SK-N-SH (cell line): ENCODE measurements at regions not wholly inside any gene's neighbourhood (a gene's known extent, or its start where the extent isn't known, plus 50 kb on each side); places are given as distances from the start of the nearest gene placed in this dataset.

ENCODE experiments used
- CTCF ChIA-PET: fragments of 300-600, 350-600 bp; formaldehyde crosslinking; extraction: SDS; loops from one replicate; lab custom pipeline; 2021; lab: Yijun Ruan, JAX
- POLR2A ChIA-PET: fragments of 350-600 bp; sonication (Branson Sonifier 250); formaldehyde crosslinking; extraction: SDS; loops from one replicate; lab custom pipeline; 2020; ENCODE audit warnings: antibody characterized with exemption, inconsistent platforms; lab: Yijun Ruan, JAX
- DNase-seq: peaks from one replicate; pipeline ENCODE4 v3.0.0; 2012
- H2AFZ ChIP-seq: fragments of 200-600 bp; sonication (generic); 2 replicates; pipeline ENCODE4 v1.8.1; 2016; ENCODE audit warnings: antibody characterized with exemption, mild to moderate bottlenecking, low read depth
- H3F3A ChIP-seq: fragments of 200-600 bp; sonication (generic); replicated peaks from 2 replicates; pipeline ENCODE3; 2016; ENCODE audit warnings: antibody characterized with exemption, mild to moderate bottlenecking; ENCODE audit not compliant: insufficient read depth
- H3K27ac ChIP-seq, 2 experiments: fragments of 200-500 bp in 1 of 2; fragments of 200-600 bp in 1 of 2; sonication (Bioruptor generic) in 1 of 2; sonication (generic), shearing (Covaris generic) in 1 of 2; 2 replicates each; pipeline versions ENCODE4 v1.5.1 to v1.6.1; 2014 to 2016; ENCODE audit warnings: low read depth in 2 of 2, inconsistent platforms in 1 of 2, low read length in 1 of 2, mild to moderate bottlenecking in 1 of 2, mixed read lengths in 1 of 2
- H3K27me3 ChIP-seq: fragments of 200-600 bp; sonication (generic), shearing (Covaris generic); 2 replicates; pipeline ENCODE4 v1.6.1; 2016; ENCODE audit warnings: mixed run types; ENCODE audit not compliant: insufficient read depth
- H3K36me3 ChIP-seq, 2 experiments: fragments of 200-500 bp in 1 of 2; fragments of 200-600 bp in 1 of 2; sonication (Bioruptor generic) in 1 of 2; sonication (generic) in 1 of 2; replicated peaks in 1 of 2; 2 replicates each; pipeline versions ENCODE3 to v1.5.1; 2014 to 2016; ENCODE audit warnings: low read length in 1 of 2, mild to moderate bottlenecking in 1 of 2; ENCODE audit not compliant: insufficient read depth in 2 of 2, control insufficient read depth in 1 of 2
- H3K4me1 ChIP-seq, 2 experiments: fragments of 200-500 bp in 1 of 2; fragments of 200-600 bp in 1 of 2; sonication (Bioruptor generic) in 1 of 2; sonication (generic), shearing (Covaris generic) in 1 of 2; 2 replicates each; pipeline versions ENCODE4 v1.5.1 to v1.6.1; 2014 to 2016; ENCODE audit warnings: low read depth in 1 of 2, low read length in 1 of 2, mixed run types in 1 of 2; ENCODE audit not compliant: insufficient read depth in 2 of 2, control insufficient read depth in 1 of 2
- H3K4me2 ChIP-seq: fragments of 200-600 bp; sonication (generic), shearing (Covaris generic); 2 replicates; pipeline ENCODE4 v1.6.1; 2017; ENCODE audit warnings: mixed run types
- H3K4me3 ChIP-seq, 2 experiments: fragments of 200-500 bp in 1 of 2; fragments of 200-600 bp in 1 of 2; sonication (Bioruptor generic) in 1 of 2; sonication (generic), shearing (Covaris generic) in 1 of 2; 2 replicates each; pipeline versions ENCODE4 v1.5.1 to v1.8.1; 2014 to 2016; ENCODE audit warnings: low read depth in 2 of 2, inconsistent platforms in 1 of 2, low read length in 1 of 2, mild to moderate bottlenecking in 1 of 2, mixed read lengths in 1 of 2, moderate library complexity in 1 of 2
- H3K79me2 ChIP-seq: fragments of 200-600 bp; sonication (generic); 2 replicates; pipeline ENCODE4 v1.8.1; 2017; ENCODE audit warnings: mild to moderate bottlenecking; ENCODE audit not compliant: insufficient read depth
- H3K9ac ChIP-seq: fragments of 200-600 bp; sonication (generic); 2 replicates; pipeline ENCODE4 v1.6.1; 2017; ENCODE audit warnings: mixed run types
- H3K9me2 ChIP-seq: fragments of 200-600 bp; sonication (generic); 2 replicates; pipeline ENCODE4 v1.6.1; 2017; ENCODE audit warnings: mixed run types
- H3K9me3 ChIP-seq: fragments of 200-600 bp; sonication (generic); 2 replicates; pipeline ENCODE4 v1.6.1; 2017; ENCODE audit warnings: mixed run types, mild to moderate bottlenecking, moderate library complexity
- H4K20me1 ChIP-seq: fragments of 200-600 bp; sonication (generic); 2 replicates; pipeline ENCODE4 v1.6.1; 2017; ENCODE audit warnings: mild to moderate bottlenecking, mixed run types; ENCODE audit not compliant: insufficient read depth
- CHD2 ChIP-seq: fragments of 150-350 bp; IDR thresholded peaks from 2 replicates; pipeline ENCODE4 v1.6.1; 2018; ENCODE audit warnings: low read length; ENCODE audit not compliant: partially characterized antibody
- CTCF ChIP-seq: fragments of 200-600 bp; sonication (generic); IDR thresholded peaks from 2 replicates; pipeline ENCODE4 v1.6.1; 2017; ENCODE audit warnings: antibody characterized with exemption, mild to moderate bottlenecking, moderate library complexity
- EZH2phosphoT487 ChIP-seq: fragments of 200-600 bp; sonication (generic); IDR thresholded peaks from 2 replicates; pipeline ENCODE4 v1.6.1; 2017; ENCODE audit warnings: low read depth, mixed run types, mild to moderate bottlenecking, antibody characterized with exemption, moderate library complexity, borderline replicate concordance
- MAX ChIP-seq: IDR thresholded peaks from 2 replicates; pipeline ENCODE4 v1.4.0; 2012; ENCODE audit warnings: low read depth
- MEF2A ChIP-seq: IDR thresholded peaks from 2 replicates; pipeline ENCODE4 v1.4.0; 2012; ENCODE audit warnings: low read depth, borderline replicate concordance
- MXI1 ChIP-seq: IDR thresholded peaks from 2 replicates; pipeline ENCODE4 v1.6.1; 2012; ENCODE audit warnings: mild to moderate bottlenecking, low read depth, low read length, improper control_type of control experiment
- NFIC ChIP-seq: IDR thresholded peaks from 2 replicates; pipeline ENCODE4 v1.4.0; 2012; ENCODE audit warnings: borderline replicate concordance
- POLR2AphosphoS5 ChIP-seq: IDR thresholded peaks from 2 replicates; pipeline ENCODE4 v1.6.1; 2012; ENCODE audit warnings: low read depth, low read length
- RCOR1 ChIP-seq: fragments of 150-350 bp; IDR thresholded peaks from 2 replicates; pipeline ENCODE4 v1.6.1; 2017; ENCODE audit warnings: antibody characterized with exemption, low read length
- SIN3A ChIP-seq: IDR thresholded peaks from 2 replicates; pipeline ENCODE4 v1.6.1; 2012; ENCODE audit warnings: low read depth, mild to moderate bottlenecking, low read length, moderate library complexity, borderline replicate concordance
- SMC3 ChIP-seq: IDR thresholded peaks from 2 replicates; pipeline ENCODE4 v1.6.1; 2012; ENCODE audit warnings: low read depth, low read length, improper control_type of control experiment
- TAF1 ChIP-seq: IDR thresholded peaks from 2 replicates; pipeline ENCODE4 v1.6.1; 2012; ENCODE audit warnings: low read depth, mild to moderate bottlenecking, low read length, moderate library complexity, borderline replicate concordance
- USF1 ChIP-seq: IDR thresholded peaks from 2 replicates; pipeline ENCODE4 v1.4.0; 2012; ENCODE audit warnings: low read depth, borderline replicate concordance
- USF2 ChIP-seq: fragments of 150-350 bp; IDR thresholded peaks from 2 replicates; pipeline ENCODE4 v1.6.1; 2017; ENCODE audit warnings: antibody characterized with exemption, low read length, low read depth, borderline replicate concordance
- WGBS: methylation state at CpG from one replicate; pipeline ENCODE4 v1.1.6; 2017; ENCODE audit warnings: low lambda C conversion rate; 5-methylcytosine and 5-hydroxymethylcytosine counted together
- TF ChIP-seq, protein P1 (sequence below): fragments of 150-350 bp; IDR thresholded peaks from 2 replicates; pipeline ENCODE4 v1.6.1; 2016; ENCODE audit warnings: mild to moderate bottlenecking, low read depth, low read length
- TF ChIP-seq, protein P2 (sequence below): IDR thresholded peaks from 2 replicates; pipeline ENCODE4 v1.4.0; 2012; ENCODE audit warnings: low read depth, borderline replicate concordance

DNA sequence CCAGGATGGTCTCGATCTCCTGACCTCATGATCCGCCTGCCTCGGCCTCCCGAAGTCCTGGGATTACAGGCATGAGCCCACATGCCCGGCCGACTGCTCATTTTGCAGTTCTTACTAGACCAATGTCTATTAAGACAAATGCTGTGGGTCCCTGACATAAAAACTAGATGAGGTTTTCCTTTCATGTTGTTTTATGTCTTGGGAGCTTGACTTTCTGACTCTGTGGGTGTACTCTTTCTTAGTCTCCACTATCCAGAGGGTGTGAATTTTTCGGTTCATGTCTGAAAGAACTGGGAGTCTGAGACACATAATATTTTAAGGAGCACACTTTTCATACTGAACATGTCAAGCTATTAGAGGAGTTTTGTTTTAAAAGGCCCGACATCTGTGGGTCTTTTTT lies 744.9 kb upstream of the B3GALT2 start:
- POLR2A ChIA-PET: no interaction called here
- Histone ChIP-seq H3K27ac (no peak overlapping the region), H3F3A (no peaks in the 10 kb centered on the region), H3K36me3 (no peaks in the 10 kb centered on the region), H3K4me3 (no peak overlapping the region), H3K9me2 (no peaks in the 10 kb centered on the region), H3K9me3 (no peaks in the 10 kb centered on the region), H3K27me3 (no peaks in the 10 kb centered on the region), H2AFZ (no peak overlapping the region), H3K4me2 (no peak overlapping the region), H4K20me1 (no peaks in the 10 kb centered on the region), H3K4me1 (no peaks in the 10 kb centered on the region; a peak in 1 of 4 replicates), H3K79me2 (no peaks in the 10 kb centered on the region), H3K9ac (no peak overlapping the region)
- no peak for DNase-seq
- TF ChIP-seq MAX (no peak), TAF1 (no peak), MXI1 (no peak), CTCF (no peak), MEF2A (no peak), SIN3A (no peak), POLR2AphosphoS5 (no peak), SMC3 (no peak), USF2 (no peak), RCOR1 (no peak), CHD2 (no peak), USF1 (no peak), EZH2phosphoT487 (no peak), NFIC (no peak)
- TF ChIP-seq, protein P1, sequence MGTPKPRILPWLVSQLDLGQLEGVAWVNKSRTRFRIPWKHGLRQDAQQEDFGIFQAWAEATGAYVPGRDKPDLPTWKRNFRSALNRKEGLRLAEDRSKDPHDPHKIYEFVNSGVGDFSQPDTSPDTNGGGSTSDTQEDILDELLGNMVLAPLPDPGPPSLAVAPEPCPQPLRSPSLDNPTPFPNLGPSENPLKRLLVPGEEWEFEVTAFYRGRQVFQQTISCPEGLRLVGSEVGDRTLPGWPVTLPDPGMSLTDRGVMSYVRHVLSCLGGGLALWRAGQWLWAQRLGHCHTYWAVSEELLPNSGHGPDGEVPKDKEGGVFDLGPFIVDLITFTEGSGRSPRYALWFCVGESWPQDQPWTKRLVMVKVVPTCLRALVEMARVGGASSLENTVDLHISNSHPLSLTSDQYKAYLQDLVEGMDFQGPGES: no peak
- TF ChIP-seq, protein P2, sequence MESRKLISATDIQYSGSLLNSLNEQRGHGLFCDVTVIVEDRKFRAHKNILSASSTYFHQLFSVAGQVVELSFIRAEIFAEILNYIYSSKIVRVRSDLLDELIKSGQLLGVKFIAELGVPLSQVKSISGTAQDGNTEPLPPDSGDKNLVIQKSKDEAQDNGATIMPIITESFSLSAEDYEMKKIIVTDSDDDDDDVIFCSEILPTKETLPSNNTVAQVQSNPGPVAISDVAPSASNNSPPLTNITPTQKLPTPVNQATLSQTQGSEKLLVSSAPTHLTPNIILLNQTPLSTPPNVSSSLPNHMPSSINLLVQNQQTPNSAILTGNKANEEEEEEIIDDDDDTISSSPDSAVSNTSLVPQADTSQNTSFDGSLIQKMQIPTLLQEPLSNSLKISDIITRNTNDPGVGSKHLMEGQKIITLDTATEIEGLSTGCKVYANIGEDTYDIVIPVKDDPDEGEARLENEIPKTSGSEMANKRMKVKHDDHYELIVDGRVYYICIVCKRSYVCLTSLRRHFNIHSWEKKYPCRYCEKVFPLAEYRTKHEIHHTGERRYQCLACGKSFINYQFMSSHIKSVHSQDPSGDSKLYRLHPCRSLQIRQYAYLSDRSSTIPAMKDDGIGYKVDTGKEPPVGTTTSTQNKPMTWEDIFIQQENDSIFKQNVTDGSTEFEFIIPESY: no peak
- WGBS: 28% methylated on average over 8 of the region's 8 CpGs
- CTCF ChIA-PET: no interaction called here
